ENCODE measurements at regions not wholly inside any gene's neighbourhood (a gene's known extent, or its start where the extent isn't known, plus 50 kb on each side); places are given as distances from the start of the nearest gene placed in this dataset.

GRCh38 chr9:71183251-71183650, 61.8 kb upstream of the TRPM3 start:
- no peak for DNase-seq (ENCODE audit: low read depth in 2 of 2)

DNA sequence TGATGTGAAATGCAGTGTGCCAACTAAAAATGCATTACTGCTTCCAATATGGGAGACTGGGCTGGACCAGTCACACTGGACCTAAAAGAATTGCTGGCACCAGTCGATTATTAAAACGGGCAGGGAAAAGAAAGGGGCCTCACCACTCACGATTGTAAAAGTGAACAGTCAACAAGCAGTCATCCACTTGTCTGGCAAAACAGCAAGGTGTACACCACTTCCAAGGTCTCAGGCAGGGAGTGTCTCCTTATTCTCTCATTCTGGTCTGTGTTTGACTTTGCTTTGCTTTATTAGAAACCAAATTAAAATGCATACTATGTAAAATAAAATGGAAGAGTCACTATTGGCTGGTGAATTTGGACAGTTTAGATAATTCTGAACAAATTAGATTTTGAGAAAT, 57.8 kb upstream of the TRPM3 start:
- DNase-seq (ENCODE audit: low read depth in 2 of 2), result no peak

DNA sequence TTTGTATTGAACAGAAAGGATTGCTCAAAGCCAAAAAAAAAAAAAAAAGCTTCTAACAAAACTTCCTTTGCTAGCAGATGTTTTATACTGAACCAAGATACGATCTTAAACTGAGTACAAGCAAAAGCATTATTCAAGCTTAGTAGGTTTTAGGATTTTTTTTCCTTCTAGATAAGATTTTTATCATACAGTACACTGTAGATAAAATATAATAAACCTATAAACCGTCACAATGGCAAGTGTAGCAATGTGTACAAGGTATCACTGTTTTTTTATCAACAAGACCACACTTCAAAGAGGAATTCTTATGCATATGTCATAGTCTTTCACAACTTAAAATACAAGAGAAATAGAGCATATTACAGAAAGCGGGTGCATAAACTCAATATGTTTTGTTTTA, 56.5 kb upstream of the TRPM3 start:
- DNase-seq (ENCODE audit: low read depth in 2 of 2), result no peak

- no peak for DNase-seq (ENCODE audit: low read depth in 2 of 2)
These were observed 50.1 kb upstream of the TRPM3 start for GRCh38 chr9:71171517-71171916.
